MCF 10A (cell line): ENCODE measurements at regions not wholly inside any gene's neighbourhood (a gene's known extent, or its start where the extent isn't known, plus 50 kb on each side); places are given as distances from the start of the nearest gene placed in this dataset.

Source experiments
- BruUV-seq: library from RNA; stranded (reverse); fragments of 400-500 nt; replicated peaks from 2 replicates; lab custom pipeline; 2021; lab: Mats Ljungman, UMichigan
- CTCF ChIA-PET: fragments of 300-600 bp; sonication (Branson Sonifier 250); formaldehyde crosslinking; extraction: SDS; loops from one replicate; lab custom pipeline; 2021; ENCODE audit warnings: antibody characterized with exemption, inconsistent platforms; lab: Yijun Ruan, JAX
- POLR2A ChIA-PET: fragments of 300-600, 350-650 bp; sonication (Branson Sonifier 250); formaldehyde crosslinking; extraction: SDS; loops from one replicate; lab custom pipeline; 2020; ENCODE audit warnings: antibody characterized with exemption, inconsistent platforms; lab: Yijun Ruan, JAX
- DNase-seq: peaks from one replicate; pipeline ENCODE4 v3.0.0-alpha.2; 2018; ENCODE audit not compliant: unreplicated experiment
- H3K27ac Mint-ChIP-seq: one replicate; pipeline ENCODE4 v1.8.0; 2022; ENCODE audit warnings: mild to moderate bottlenecking, low read depth, mixed read lengths; ENCODE audit not compliant: unreplicated experiment
- H3K27me3 Mint-ChIP-seq: one replicate; pipeline ENCODE4 v1.8.0; 2022; ENCODE audit warnings: mixed read lengths; ENCODE audit not compliant: insufficient read depth, unreplicated experiment
- H3K36me3 Mint-ChIP-seq: one replicate; pipeline ENCODE4 v1.8.0; 2022; ENCODE audit warnings: mild to moderate bottlenecking, moderate library complexity, mixed read lengths; ENCODE audit not compliant: insufficient read depth, unreplicated experiment
- H3K4me1 Mint-ChIP-seq: one replicate; pipeline ENCODE4 v1.8.0; 2022; ENCODE audit warnings: mixed read lengths; ENCODE audit not compliant: insufficient read depth, unreplicated experiment
- H3K4me3 Mint-ChIP-seq: one replicate; pipeline ENCODE4 v1.8.0; 2022; ENCODE audit warnings: mild to moderate bottlenecking, moderate library complexity, mixed read lengths; ENCODE audit not compliant: unreplicated experiment
- H3K9me3 Mint-ChIP-seq: one replicate; pipeline ENCODE4 v1.8.0; 2022; ENCODE audit warnings: mixed read lengths; ENCODE audit not compliant: unreplicated experiment
- CTCF ChIP-seq: fragments of 200-600 bp; IDR thresholded peaks from one replicate; pipeline ENCODE4 v1.8.0; 2022; ENCODE audit warnings: antibody characterized with exemption, mild to moderate bottlenecking; ENCODE audit not compliant: unreplicated experiment
- intact Hi-C: fragments of 100-400 bp; cut with micrococcal nuclease; formaldehyde crosslinking; loops from 2 replicates; pipeline ENCODE4 v1.14.1; 2022

- DNase-seq = no peak
- ChIA-PET CTCF (no interaction called here), POLR2A (no interaction called here)
- Mint-ChIP-seq H3K9me3 (no peaks in the 10 kb centered on the region), H3K4me3 (no peak overlapping the region), H3K4me1 (peaks cover 8% of the 10 kb centered on the region), H3K36me3 (no peaks in the 10 kb centered on the region), H3K27me3 (no peaks in the 10 kb centered on the region), H3K27ac (no peak overlapping the region)
- intact Hi-C loops = no loop called here
- BruUV-seq = no TSS peak
- TF ChIP-seq CTCF = no peak
Observed at GRCh38 chr2:221853297-221853696, 281.2 kb upstream of the EPHA4 start.

- BruUV-seq = no TSS peak
- Mint-ChIP-seq H3K4me1 (peaks cover 8% of the 10 kb centered on the region), H3K27ac (no peak overlapping the region), H3K27me3 (no peaks in the 10 kb centered on the region), H3K4me3 (no peak overlapping the region), H3K36me3 (no peaks in the 10 kb centered on the region), H3K9me3 (no peaks in the 10 kb centered on the region)
- no peak for DNase-seq
- CTCF ChIA-PET = no interaction called here
- no peak for TF ChIP-seq CTCF
- POLR2A ChIA-PET = no interaction called here
- intact Hi-C loops = no loop called here
Observed at GRCh38 chr2:221851531-221852045, 279.5 kb upstream of the EPHA4 start.

- intact Hi-C loops = no loop called here
- no peak overlapping the region for H3K4me3 Mint-ChIP-seq
- ChIA-PET POLR2A (interaction anchor here (0.8 kb wide), 1 partner anchor 24 kb away, joined by 3 read pairs; no protein-coding TSS in a partner anchor), CTCF (interaction anchor here (1.1 kb wide), 1 partner anchor 1938 kb away, joined by 5 read pairs; no protein-coding TSS in a partner anchor)
- peaks cover 11% of the 10 kb centered on the region for H3K4me1 Mint-ChIP-seq
- no peaks in the 10 kb centered on the region for H3K9me3 Mint-ChIP-seq
- BruUV-seq = no TSS peak
- H3K36me3 Mint-ChIP-seq = no peaks in the 10 kb centered on the region
- TF ChIP-seq CTCF = no peak
- no peaks in the 10 kb centered on the region for H3K27me3 Mint-ChIP-seq
- no peak overlapping the region for H3K27ac Mint-ChIP-seq
- no peak for DNase-seq
Observed at GRCh38 chr2:221850076-221850475, 278.0 kb upstream of the EPHA4 start.

DNA sequence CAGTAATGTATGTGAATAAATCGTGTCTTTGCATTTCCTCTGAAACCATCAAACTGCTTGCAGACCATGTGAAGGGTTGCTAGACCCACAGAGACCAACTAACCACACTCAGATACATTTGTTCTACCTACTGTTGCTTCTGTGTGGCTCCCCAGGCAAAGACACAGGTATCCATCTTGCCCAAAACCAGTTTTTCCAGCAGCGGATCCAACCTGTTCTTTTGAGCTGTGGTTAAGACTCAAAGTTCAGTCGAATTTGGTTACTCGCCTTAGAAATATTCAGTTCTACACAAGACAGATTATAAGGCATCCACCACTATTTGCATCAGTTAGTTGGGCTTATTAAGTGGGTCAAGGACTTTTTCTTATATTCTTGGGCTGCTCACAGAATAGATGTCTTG lies 276.2 kb upstream of the EPHA4 start:
- CTCF ChIA-PET = interaction anchor here (0.6 kb wide), 1 partner anchor 16 kb away, joined by 3 read pairs; no protein-coding TSS in a partner anchor
- no peak for DNase-seq
- POLR2A ChIA-PET = interaction anchor here (1.2 kb wide), 1 partner anchor 10 kb away, joined by 3 read pairs; no protein-coding TSS in a partner anchor
- H3K27ac Mint-ChIP-seq = no peak overlapping the region
- H3K4me3 Mint-ChIP-seq = no peak overlapping the region
- no peak for TF ChIP-seq CTCF
- H3K27me3 Mint-ChIP-seq = no peaks in the 10 kb centered on the region
- no peaks in the 10 kb centered on the region for H3K36me3 Mint-ChIP-seq
- H3K9me3 Mint-ChIP-seq = no peaks in the 10 kb centered on the region
- intact Hi-C loops = no loop called here
- no TSS peak for BruUV-seq
- H3K4me1 Mint-ChIP-seq = peaks cover 18% of the 10 kb centered on the region
